ENCODE measurements at regions not wholly inside any gene's neighbourhood (a gene's known extent, or its start where the extent isn't known, plus 50 kb on each side); places are given as distances from the start of the nearest gene placed in this dataset.

DNA sequence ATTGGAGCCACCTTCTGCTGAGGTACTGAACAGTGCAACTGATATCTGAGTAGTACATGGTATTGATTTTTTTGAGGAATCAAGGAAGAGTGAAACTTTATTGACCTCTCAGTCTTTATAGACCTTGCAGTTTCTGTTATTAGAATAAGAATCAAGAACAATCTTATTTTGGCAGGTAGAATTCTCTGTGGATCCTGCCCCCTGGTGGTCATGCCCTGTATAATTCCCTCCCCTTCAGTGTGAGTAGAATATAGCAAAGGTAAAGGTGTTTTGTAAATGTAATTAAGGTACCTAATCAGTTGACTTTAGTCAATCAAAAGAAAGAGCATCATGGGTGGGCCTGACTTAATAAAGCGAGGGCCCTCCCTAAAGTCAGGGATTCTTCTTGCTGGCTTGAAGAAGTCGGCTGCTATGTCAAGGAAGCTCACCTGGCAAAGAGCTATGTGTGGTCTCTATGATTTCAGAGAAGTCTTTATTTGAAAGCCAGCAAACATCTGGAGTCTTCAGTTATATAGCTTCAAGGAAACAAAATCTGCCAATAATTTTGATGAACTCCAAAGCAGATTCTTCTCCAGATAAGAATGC is 142.8 kb downstream of the LSM5 start:
- no peaks in the 10 kb centered on the region for H3K36me3 Mint-ChIP-seq
- H3K4me1 Mint-ChIP-seq, result no peaks in the 10 kb centered on the region
- H3K27me3 Mint-ChIP-seq (ENCODE audit: low read depth), result peaks cover 7% of the 10 kb centered on the region
- H3K9me3 Mint-ChIP-seq, result no peaks in the 10 kb centered on the region
- H3K4me3 Mint-ChIP-seq, result no peak overlapping the region
- TF ChIP-seq, protein P1, sequence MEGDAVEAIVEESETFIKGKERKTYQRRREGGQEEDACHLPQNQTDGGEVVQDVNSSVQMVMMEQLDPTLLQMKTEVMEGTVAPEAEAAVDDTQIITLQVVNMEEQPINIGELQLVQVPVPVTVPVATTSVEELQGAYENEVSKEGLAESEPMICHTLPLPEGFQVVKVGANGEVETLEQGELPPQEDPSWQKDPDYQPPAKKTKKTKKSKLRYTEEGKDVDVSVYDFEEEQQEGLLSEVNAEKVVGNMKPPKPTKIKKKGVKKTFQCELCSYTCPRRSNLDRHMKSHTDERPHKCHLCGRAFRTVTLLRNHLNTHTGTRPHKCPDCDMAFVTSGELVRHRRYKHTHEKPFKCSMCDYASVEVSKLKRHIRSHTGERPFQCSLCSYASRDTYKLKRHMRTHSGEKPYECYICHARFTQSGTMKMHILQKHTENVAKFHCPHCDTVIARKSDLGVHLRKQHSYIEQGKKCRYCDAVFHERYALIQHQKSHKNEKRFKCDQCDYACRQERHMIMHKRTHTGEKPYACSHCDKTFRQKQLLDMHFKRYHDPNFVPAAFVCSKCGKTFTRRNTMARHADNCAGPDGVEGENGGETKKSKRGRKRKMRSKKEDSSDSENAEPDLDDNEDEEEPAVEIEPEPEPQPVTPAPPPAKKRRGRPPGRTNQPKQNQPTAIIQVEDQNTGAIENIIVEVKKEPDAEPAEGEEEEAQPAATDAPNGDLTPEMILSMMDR (IDR thresholded peaks at IDR 0.05; ENCODE audit: unreplicated experiment), result peak; percentile 86
- no peak for DNase-seq (ENCODE audit: low spot score in 2 of 2, unreplicated experiment in 2 of 2)
- H3K27ac Mint-ChIP-seq, result no peak overlapping the region

GRCh38 chr7:32346253-32346652 is 143.9 kb downstream of the LSM5 start:
- TF ChIP-seq, protein P1 (IDR thresholded peaks at IDR 0.05; ENCODE audit: unreplicated experiment), result no peak
- Mint-ChIP-seq H3K27ac (no peak overlapping the region), H3K4me3 (no peak overlapping the region), H3K36me3 (no peaks in the 10 kb centered on the region), H3K4me1 (no peaks in the 10 kb centered on the region), H3K27me3 (ENCODE audit: low read depth) (peaks cover 7% of the 10 kb centered on the region), H3K9me3 (no peaks in the 10 kb centered on the region)
- no peak for DNase-seq (ENCODE audit: low spot score in 2 of 2, unreplicated experiment in 2 of 2)

- no peaks in the 10 kb centered on the region for H3K36me3 Mint-ChIP-seq
- no peak for DNase-seq (ENCODE audit: low spot score in 2 of 2, unreplicated experiment in 2 of 2)
- TF ChIP-seq, protein P1 (IDR thresholded peaks at IDR 0.05; ENCODE audit: unreplicated experiment), result no peak
These were observed 153.5 kb downstream of the LSM5 start for GRCh38 chr7:32336726-32337125.

GRCh38 chr7:32335107-32335506 is 155.1 kb downstream of the LSM5 start:
- no peak for DNase-seq (ENCODE audit: low spot score in 2 of 2, unreplicated experiment in 2 of 2)
- TF ChIP-seq, protein P1 (IDR thresholded peaks at IDR 0.05; ENCODE audit: unreplicated experiment), result no peak
- H3K4me3 Mint-ChIP-seq, result no peak overlapping the region
- H3K36me3 Mint-ChIP-seq, result no peaks in the 10 kb centered on the region
- H3K27ac Mint-ChIP-seq, result no peak overlapping the region
- H3K9me3 Mint-ChIP-seq, result peaks cover 19% of the 10 kb centered on the region
- H3K27me3 Mint-ChIP-seq (ENCODE audit: low read depth), result peaks cover 19% of the 10 kb centered on the region
- no peaks in the 10 kb centered on the region for H3K4me1 Mint-ChIP-seq

More at GRCh38 chr7:32336726-32337125, 153.5 kb downstream of the LSM5 start:
- no peaks in the 10 kb centered on the region for H3K4me1 Mint-ChIP-seq
- no peak overlapping the region for H3K27ac Mint-ChIP-seq
- peaks cover 13% of the 10 kb centered on the region for H3K9me3 Mint-ChIP-seq
- peaks cover 25% of the 10 kb centered on the region for H3K27me3 Mint-ChIP-seq (ENCODE audit: low read depth)
- no peak overlapping the region for H3K4me3 Mint-ChIP-seq

DNA sequence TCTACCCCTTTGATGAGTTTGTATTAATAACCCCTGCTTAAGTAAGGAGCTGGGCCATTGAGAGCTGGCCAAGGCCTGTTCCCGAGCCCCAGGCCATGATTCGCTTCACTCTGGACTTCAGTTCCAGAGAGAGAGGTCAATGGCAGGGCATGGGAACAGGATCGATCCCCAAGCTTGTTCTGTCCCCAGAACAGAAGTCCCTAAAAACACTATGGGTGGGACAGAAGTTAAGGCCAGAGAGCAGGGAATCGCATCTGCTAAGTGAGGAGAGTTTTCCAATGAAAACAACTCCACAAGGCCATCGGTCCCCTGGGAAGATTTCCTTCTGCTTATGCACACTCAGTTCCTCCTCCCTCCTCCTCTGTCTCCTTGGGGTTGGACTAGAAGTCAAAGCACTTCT is 159.6 kb downstream of the LSM5 start:
- H3K36me3 Mint-ChIP-seq, result no peaks in the 10 kb centered on the region
- TF ChIP-seq, protein P1 (IDR thresholded peaks at IDR 0.05; ENCODE audit: unreplicated experiment), result no peak
- peaks cover 9% of the 10 kb centered on the region for H3K27me3 Mint-ChIP-seq (ENCODE audit: low read depth)
- no peaks in the 10 kb centered on the region for H3K4me1 Mint-ChIP-seq
- no peak overlapping the region for H3K27ac Mint-ChIP-seq
- no peak for DNase-seq (ENCODE audit: low spot score in 2 of 2, unreplicated experiment in 2 of 2)
- no peak overlapping the region for H3K4me3 Mint-ChIP-seq
- peaks cover 19% of the 10 kb centered on the region for H3K9me3 Mint-ChIP-seq

GRCh38 chr7:32326078-32326477 is 164.1 kb downstream of the LSM5 start:
- Mint-ChIP-seq H3K36me3 (no peaks in the 10 kb centered on the region), H3K4me1 (peaks cover 6% of the 10 kb centered on the region), H3K27ac (no peak overlapping the region), H3K9me3 (peaks cover under 1% of the 10 kb centered on the region), H3K4me3 (no peak overlapping the region), H3K27me3 (ENCODE audit: low read depth) (peaks cover 12% of the 10 kb centered on the region)
- no peak for DNase-seq (ENCODE audit: low spot score in 2 of 2, unreplicated experiment in 2 of 2)
- TF ChIP-seq, protein P1 (IDR thresholded peaks at IDR 0.05; ENCODE audit: unreplicated experiment), result no peak

Measured in mesothelial cell of epicardium (in vitro differentiated cells).